Erythroblast (primary cell): ENCODE measurements at regions not wholly inside any gene's neighbourhood (a gene's known extent, or its start where the extent isn't known, plus 50 kb on each side); places are given as distances from the start of the nearest gene placed in this dataset.

ENCODE experiments used
- GATA1 ChIP-seq: IDR thresholded peaks from 2 replicates; pipeline ENCODE4 v1.6.1; 2011; ENCODE audit warnings: low read depth, mild to moderate bottlenecking, control low read depth, low read length, moderate library complexity
- POLR2A ChIP-seq: IDR thresholded peaks from 2 replicates; pipeline ENCODE4 v1.6.1; 2011; ENCODE audit warnings: mild to moderate bottlenecking, low read length

- TF ChIP-seq POLR2A (no peak), GATA1 (no peak)
These were observed 455.3 kb downstream of the ADRA2A start for GRCh38 chr10:111532139-111532538.
